ENCODE measurements at regions not wholly inside any gene's neighbourhood (a gene's known extent, or its start where the extent isn't known, plus 50 kb on each side); places are given as distances from the start of the nearest gene placed in this dataset.

GRCh38 chr13:106691861-106692260 is 123.9 kb upstream of the ARGLU1 start:
- H3K36me3 ChIP-seq (ENCODE audit: control insufficient read depth in 2 of 2, insufficient read depth in 1 of 2, low read length in 2 of 2): no peaks in the 10 kb centered on the region
- no peaks in the 10 kb centered on the region for H3K9me3 ChIP-seq (ENCODE audit: control insufficient read depth, insufficient read depth, low read depth, low read length)
- CTCF ChIA-PET: no interaction called here
- TF ChIP-seq ZNF660 (tag by site-specific recombination; IDR thresholded peaks at IDR 0.05): no peak
- TF ChIP-seq ZNF433 (tag by site-specific recombination; IDR thresholded peaks at IDR 0.05; ENCODE audit: low read depth): no peak
- no peak overlapping the region for H3K4me3 ChIP-seq (ENCODE audit: low read depth, low read length)
- POLR2A ChIA-PET: no interaction called here
- H3K4me1 ChIP-seq (ENCODE audit: control insufficient read depth, insufficient read depth, low read length): no peaks in the 10 kb centered on the region
- no peak overlapping the region for H3K27ac ChIP-seq (ENCODE audit: extremely low read depth, low read depth, low read length)

GRCh38 chr13:106691341-106691740 is 123.4 kb upstream of the ARGLU1 start:
- CTCF ChIA-PET: interaction anchor here (0.7 kb wide), 2 partner anchors 24 to 778 kb away, joined by 3 read pairs; no protein-coding TSS in a partner anchor
- TF ChIP-seq ZNF677 (tag by site-specific recombination; IDR thresholded peaks at IDR 0.05) (no peak), ZNF623 (tag by site-specific recombination; IDR thresholded peaks at IDR 0.05) (no peak), ZNF624 (tag by site-specific recombination; IDR thresholded peaks at IDR 0.05) (no peak)
- no peaks in the 10 kb centered on the region for H3K9me3 ChIP-seq (ENCODE audit: control insufficient read depth, insufficient read depth, low read depth, low read length)
- no peaks in the 10 kb centered on the region for H3K36me3 ChIP-seq (ENCODE audit: control insufficient read depth in 2 of 2, insufficient read depth in 1 of 2, low read length in 2 of 2)
- H3K4me1 ChIP-seq (ENCODE audit: control insufficient read depth, insufficient read depth, low read length): no peaks in the 10 kb centered on the region
- no peak overlapping the region for H3K4me3 ChIP-seq (ENCODE audit: low read depth, low read length)
- H3K27ac ChIP-seq (ENCODE audit: extremely low read depth, low read depth, low read length): no peak overlapping the region
- POLR2A ChIA-PET: no interaction called here

DNA sequence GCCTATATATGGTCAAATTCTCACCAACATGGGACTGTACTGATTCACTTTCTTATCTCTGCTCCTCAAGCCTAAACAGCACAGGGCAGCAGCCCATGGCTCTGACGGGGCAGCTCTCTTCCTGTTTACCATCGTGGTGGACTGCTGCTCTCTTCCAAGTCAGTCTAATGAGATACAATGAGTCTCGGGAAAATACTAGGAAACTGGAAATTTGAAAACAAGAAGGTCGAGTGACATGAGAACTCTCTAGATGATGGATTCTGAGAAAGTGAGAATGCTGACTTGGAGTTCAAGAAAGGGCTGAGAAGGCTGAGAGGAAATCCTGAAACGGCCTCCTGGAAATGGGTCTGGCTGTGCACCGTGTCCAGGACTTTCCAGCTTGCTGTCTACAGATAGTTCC is 122.8 kb upstream of the ARGLU1 start:
- Histone ChIP-seq H3K4me3 (ENCODE audit: low read depth, low read length) (no peak overlapping the region), H3K9me3 (ENCODE audit: control insufficient read depth, insufficient read depth, low read depth, low read length) (no peaks in the 10 kb centered on the region), H3K4me1 (ENCODE audit: control insufficient read depth, insufficient read depth, low read length) (no peaks in the 10 kb centered on the region), H3K27ac (ENCODE audit: extremely low read depth, low read depth, low read length) (no peak overlapping the region), H3K36me3 (ENCODE audit: control insufficient read depth in 2 of 2, insufficient read depth in 1 of 2, low read length in 2 of 2) (no peaks in the 10 kb centered on the region)
- POLR2A ChIA-PET: no interaction called here
- CTCF ChIA-PET: interaction anchor here (0.7 kb wide), 2 partner anchors 24 to 777 kb away, joined by 3 read pairs; no protein-coding TSS in a partner anchor
- TF ChIP-seq KLF7 (tag by site-specific recombination; IDR thresholded peaks at IDR 0.05; ENCODE audit: borderline replicate concordance) (no peak), ZNF391 (tag by site-specific recombination; IDR thresholded peaks at IDR 0.05; ENCODE audit: borderline replicate concordance, low read depth) (no peak), EGR2 (tag by site-specific recombination; IDR thresholded peaks at IDR 0.05; ENCODE audit: low read depth) (no peak), ZNF335 (tag by site-specific recombination; conservative IDR thresholded peaks at IDR 0.05) (no peak), MYNN (tag by site-specific recombination; IDR thresholded peaks at IDR 0.05; ENCODE audit: borderline replicate concordance) (no peak), ZNF16 (tag by site-specific recombination; IDR thresholded peaks at IDR 0.05; ENCODE audit: low read depth) (no peak), ZNF658 (tag by site-specific recombination; IDR thresholded peaks at IDR 0.05) (no peak), ZNF561 (tag by site-specific recombination; IDR thresholded peaks at IDR 0.05; ENCODE audit: borderline replicate concordance) (no peak), ZNF354C (tag by site-specific recombination; IDR thresholded peaks at IDR 0.05; ENCODE audit: borderline replicate concordance, low read depth) (no peak), ZNF138 (tag by site-specific recombination; IDR thresholded peaks at IDR 0.05; ENCODE audit: borderline replicate concordance) (no peak), ZNF624 (tag by site-specific recombination; IDR thresholded peaks at IDR 0.05) (no peak), PRDM6 (tag by site-specific recombination; IDR thresholded peaks at IDR 0.05) (no peak), ZNF394 (tag by site-specific recombination; IDR thresholded peaks at IDR 0.05; ENCODE audit: borderline replicate concordance) (no peak), SP7 (tag by site-specific recombination; IDR thresholded peaks at IDR 0.05) (no peak), ZFP3 (tag by site-specific recombination; IDR thresholded peaks at IDR 0.05; ENCODE audit: low read depth) (no peak)
- TF ChIP-seq, protein P1, sequence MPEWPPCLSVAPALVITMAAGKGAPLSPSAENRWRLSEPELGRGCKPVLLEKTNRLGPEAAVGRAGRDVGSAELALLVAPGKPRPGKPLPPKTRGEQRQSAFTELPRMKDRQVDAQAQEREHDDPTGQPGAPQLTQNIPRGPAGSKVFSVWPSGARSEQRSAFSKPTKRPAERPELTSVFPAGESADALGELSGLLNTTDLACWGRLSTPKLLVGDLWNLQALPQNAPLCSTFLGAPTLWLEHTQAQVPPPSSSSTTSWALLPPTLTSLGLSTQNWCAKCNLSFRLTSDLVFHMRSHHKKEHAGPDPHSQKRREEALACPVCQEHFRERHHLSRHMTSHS (tag by site-specific recombination; IDR thresholded peaks at IDR 0.05): no peak
- TF ChIP-seq, protein P2, sequence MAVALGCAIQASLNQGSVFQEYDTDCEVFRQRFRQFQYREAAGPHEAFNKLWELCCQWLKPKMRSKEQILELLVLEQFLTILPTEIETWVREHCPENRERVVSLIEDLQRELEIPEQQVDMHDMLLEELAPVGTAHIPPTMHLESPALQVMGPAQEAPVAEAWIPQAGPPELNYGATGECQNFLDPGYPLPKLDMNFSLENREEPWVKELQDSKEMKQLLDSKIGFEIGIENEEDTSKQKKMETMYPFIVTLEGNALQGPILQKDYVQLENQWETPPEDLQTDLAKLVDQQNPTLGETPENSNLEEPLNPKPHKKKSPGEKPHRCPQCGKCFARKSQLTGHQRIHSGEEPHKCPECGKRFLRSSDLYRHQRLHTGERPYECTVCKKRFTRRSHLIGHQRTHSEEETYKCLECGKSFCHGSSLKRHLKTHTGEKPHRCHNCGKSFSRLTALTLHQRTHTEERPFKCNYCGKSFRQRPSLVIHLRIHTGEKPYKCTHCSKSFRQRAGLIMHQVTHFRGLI (tag by site-specific recombination; IDR thresholded peaks at IDR 0.05): no peak
